GM18861 (cell line): ENCODE measurements at regions not wholly inside any gene's neighbourhood (a gene's known extent, or its start where the extent isn't known, plus 50 kb on each side); places are given as distances from the start of the nearest gene placed in this dataset.
"Not testable (repeated sequence)": the region's sequence is repeated elsewhere in the genome, so short reads cannot be mapped to it uniquely, and the experiment has no call there.

Experiments used
- ATAC-seq: cut with Tn5 transposase; IDR thresholded peaks from one replicate; pipeline ENCODE4 v1.9.1; 2021; ENCODE audit not compliant: unreplicated experiment

DNA sequence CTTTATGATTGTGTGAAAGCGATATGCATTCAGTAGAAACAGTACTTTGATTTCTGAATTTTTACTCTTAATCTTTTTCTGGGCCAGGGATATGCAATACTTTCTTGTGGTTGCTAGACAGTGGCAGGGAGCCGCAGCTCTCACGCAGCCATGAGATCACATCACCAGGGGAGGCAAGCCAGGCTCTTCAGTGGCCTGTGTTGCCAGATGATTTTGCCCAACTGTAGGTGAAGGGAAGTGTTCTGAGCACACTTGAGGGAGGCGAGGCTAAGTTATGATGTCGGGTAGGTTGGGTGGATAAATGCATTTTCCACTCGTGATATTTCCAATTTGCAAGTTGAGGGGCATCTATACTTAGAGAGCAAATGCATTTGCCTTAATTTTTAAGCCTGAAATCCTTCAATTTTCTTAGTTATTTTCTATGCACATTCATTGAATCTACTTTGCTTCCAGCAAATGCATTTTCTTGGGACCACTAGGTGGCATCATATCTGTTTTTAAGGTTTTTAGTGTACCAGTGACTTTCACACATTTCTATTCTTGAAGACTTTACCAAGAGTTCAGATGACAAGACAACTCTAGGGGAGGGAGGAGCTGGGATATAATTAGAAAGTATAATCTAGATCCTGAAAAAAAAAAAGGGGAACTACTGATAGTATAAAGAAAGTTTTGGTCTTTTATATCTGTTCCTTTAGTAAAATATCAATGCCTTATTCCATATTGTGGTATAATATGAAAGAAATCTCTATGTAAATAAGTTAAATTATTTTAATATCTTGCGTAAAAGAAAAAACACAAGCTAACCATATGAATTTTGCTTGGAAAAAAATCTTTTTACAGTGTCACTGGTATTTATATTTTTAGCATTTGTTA is 643.3 kb downstream of the SOCS6 start:
- ATAC-seq, result no peak

GRCh38 chr18:70920840-70921374 is 632.1 kb downstream of the SOCS6 start:
- ATAC-seq, result no peak

- ATAC-seq, result no peak
Measured at GRCh38 chr18:70907673-70908072, 618.8 kb downstream of the SOCS6 start.

DNA sequence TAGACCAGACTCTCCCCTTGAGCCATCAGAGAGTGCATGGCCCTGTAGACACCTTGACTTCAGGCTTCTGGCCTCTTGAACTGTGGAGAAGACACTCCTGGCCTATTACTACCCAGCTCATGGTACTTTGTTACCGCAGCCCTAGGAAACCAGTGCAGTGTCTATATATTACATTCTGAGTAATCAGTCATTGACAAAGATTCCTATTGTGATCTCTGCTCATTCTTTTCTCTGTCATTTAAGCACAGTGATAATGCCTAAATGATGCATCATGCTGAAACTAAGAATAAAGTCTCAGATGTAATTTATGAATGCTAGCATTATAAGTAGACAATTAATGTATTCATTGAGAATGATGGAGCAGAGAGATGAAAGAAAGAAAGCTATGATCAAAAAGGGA is 603.5 kb downstream of the SOCS6 start:
- no peak for ATAC-seq

DNA sequence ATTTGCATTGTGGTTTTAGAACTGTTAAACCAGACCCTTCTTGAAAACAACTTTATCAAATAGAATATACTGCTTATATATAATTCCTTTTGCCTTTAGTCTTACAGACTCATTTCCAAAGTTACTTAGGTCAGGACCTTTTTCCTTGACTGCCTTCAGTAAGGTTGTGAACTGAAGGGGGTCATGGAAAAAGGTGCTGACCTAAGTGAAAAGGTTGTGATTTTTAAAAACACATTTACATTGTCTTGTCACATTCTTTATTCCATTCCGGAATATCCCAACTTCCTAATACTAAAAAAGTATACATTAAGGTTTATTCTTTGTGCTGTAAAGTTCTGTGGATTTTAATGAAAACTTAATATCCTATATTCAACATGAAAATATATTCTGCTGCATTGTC is 581.4 kb downstream of the SOCS6 start:
- ATAC-seq, result no peak

DNA sequence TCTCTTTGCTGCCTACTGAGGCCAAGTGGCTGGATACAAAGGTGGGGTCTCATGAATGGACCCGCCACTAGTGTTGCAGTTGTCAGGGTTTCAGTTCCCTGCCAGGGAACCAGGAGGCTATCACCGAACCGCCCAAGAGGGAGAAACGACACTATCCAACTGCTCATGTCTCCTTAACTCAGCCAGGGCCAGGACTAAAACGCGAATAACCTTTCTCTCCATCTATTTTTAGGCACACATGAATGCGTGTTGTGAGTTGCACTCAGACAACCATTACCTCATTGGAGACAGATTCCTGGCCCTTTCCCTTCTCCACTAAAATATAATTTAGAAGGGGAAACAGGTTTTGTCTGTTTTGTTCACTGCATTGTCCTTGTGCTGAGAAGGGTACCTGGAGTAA is 559.5 kb downstream of the SOCS6 start:
- ATAC-seq, result no peak

DNA sequence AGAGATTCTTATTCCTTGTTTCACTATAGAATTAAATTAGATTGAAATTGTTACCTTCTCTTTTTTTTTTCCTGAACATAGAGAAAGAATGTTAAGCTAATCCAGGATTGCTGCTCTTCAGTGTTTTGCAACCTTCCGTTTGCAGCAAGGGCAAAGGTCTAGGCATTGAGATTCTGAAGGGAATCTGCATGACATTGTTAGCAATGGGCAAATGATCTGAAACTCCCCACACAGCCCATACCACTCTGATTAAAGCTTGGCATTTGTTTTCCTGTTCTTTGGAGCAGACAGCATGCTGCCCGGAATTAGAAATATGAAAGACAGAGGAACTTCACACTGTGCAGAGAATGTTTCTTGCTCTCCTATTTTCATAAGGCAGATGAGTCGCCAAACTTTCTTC is 551.8 kb downstream of the SOCS6 start:
- no peak for ATAC-seq

DNA sequence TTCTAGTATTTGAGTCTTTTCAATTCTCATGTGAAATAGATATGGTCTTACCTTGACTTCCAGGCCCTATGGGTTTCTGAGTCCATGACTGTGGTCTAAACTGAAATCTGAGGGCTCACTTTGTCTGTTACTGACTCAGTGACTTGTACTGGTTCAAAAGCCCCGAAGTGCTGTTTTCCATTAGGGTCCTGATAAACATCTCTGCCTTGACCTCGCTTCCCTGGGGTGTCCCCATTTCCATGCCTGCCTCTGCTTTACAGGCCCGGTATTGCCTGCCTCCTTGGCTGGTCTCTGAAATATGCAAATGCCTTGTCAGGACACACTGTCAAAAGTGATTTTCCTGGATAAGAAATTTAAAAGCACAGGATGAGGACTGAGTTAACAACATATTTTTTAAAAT is 538.8 kb downstream of the SOCS6 start:
- ATAC-seq, result no peak

DNA sequence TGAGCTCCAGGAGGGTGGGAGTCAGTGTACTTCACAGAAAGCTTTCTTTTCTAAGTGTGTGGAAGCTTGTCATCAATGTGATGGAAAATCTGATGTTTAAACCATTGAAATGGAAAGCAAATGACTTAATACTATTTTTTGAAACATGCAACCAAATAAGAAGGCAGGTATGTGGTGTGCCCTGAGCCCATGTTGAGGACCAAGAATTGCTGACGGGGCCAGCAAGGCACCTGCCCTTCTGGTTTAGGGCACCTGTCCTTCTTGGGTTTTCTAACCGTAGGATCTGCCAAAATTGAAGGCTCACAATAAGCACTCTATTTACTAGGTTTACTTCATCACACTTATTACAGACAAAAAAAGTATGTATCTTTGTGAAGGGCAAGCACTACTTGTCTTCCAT is 537.7 kb downstream of the SOCS6 start:
- ATAC-seq, result no peak

DNA sequence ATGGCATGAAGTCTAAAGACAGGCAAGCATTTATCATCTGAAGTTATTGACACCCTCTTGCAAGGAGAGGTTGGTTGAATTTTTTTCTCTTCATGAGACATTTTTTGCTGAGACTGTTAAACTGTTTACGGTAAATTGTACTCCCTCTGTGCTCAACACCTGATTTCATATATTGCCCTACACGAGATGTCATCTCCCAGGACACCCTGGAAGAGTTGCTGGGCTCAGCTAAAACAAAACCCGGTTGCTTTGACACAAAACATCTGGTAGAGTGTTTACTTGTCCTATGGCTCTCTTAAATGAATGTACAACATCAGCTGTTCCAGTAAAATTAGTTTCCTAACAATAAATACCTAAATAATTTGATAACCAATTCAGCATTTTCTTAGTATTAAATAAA is 533.8 kb downstream of the SOCS6 start:
- ATAC-seq, result no peak

- ATAC-seq, result no peak
Measured at GRCh38 chr18:70822117-70822516, 533.3 kb downstream of the SOCS6 start.

GRCh38 chr18:70808481-70809056 is 519.7 kb downstream of the SOCS6 start:
- no peak for ATAC-seq

DNA sequence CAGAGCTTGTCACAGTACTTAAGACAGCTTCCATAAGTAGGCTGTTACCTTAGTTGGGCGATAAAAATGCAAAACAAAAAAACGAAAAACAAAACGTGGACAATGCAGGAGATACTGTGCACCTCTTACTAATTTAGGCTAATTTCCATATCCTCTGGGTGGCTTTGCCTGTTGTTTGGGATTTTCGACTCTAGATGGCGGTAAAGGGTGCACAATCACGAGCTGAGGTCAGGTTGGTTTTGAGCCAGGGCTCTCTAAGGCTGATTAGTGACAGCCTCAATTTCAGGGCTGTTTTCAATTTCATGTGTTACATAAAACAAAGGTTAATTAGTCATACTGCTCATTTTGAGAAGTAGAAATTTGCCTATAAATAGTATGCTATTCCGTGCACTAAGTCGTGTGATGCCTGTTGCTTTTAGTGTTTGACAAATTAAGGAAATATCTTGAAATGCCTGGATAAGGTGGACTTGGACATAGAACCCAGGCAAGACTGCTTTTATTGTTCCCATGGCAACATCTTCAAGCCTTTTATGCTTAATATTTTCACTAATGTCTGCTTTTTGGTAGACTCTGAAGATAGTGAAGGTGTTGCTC is 493.1 kb downstream of the SOCS6 start:
- ATAC-seq, result peak; percentile 91

DNA sequence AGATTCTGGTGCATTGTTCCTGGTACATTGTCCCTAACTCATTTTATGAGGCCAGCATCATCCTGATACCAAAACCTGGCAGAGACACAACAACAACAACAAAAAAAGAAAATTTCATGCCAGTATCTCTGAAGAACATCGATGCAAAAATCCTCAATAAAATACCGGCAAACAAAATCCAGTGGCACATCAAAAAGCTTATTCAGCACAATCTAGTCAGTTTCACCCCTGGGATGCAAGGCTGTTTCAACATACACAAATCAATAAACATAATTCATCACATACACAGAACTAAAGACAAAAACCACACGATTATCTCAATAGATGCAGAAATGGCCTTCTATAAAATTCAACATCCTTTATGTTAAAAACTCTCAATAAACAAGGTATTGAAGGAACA is 477.4 kb downstream of the SOCS6 start:
- ATAC-seq, result not testable (repeated sequence)

DNA sequence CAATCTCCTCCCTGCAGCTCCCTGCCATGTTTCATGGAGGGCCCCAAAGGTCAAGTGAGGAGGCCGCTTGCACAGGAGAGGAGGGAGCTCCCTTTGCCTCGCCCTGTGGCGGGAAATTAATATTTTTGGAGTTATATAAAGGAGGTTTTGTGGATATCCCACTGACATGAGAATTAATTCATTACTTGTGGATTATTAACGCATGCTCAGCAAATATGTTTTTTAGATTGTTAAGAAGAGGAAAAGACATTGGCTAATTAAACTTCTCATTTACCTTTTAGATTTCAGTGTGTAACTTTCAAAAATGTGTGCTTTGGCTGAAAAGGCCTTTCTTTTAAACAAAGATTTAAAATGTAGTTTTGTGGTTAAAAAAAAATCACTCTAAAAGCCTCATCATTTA is 474.0 kb downstream of the SOCS6 start:
- no peak for ATAC-seq

- ATAC-seq, result no peak
Measured at GRCh38 chr18:70758780-70759179, 469.9 kb downstream of the SOCS6 start.

- ATAC-seq, result no peak
Measured at GRCh38 chr18:70754486-70754885, 465.6 kb downstream of the SOCS6 start.

GRCh38 chr18:70732916-70733315 is 444.1 kb downstream of the SOCS6 start:
- ATAC-seq, result no peak

DNA sequence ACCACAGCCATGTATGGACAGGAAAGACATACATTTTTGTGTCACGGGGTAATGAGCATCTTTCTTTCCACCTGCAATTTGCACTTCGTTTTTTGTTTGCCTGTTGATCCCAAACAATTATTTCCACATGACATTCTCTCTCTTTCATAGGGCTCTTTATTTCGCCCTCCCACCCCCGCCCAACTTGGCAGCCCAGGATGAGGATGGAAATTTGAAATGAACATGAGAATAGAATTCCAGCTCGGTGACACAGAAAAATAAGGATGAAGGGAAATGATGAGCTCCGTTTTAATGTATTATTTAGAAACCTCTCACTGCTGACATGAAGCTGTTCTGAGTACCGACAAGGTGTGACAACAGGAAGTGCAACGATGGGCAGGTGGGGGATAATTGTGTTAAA is 443.3 kb downstream of the SOCS6 start:
- no peak for ATAC-seq

- no peak for ATAC-seq
Measured at GRCh38 chr18:70720607-70721006, 431.8 kb downstream of the SOCS6 start.

- no peak for ATAC-seq
Measured at GRCh38 chr18:70709720-70710119, 420.9 kb downstream of the SOCS6 start.

DNA sequence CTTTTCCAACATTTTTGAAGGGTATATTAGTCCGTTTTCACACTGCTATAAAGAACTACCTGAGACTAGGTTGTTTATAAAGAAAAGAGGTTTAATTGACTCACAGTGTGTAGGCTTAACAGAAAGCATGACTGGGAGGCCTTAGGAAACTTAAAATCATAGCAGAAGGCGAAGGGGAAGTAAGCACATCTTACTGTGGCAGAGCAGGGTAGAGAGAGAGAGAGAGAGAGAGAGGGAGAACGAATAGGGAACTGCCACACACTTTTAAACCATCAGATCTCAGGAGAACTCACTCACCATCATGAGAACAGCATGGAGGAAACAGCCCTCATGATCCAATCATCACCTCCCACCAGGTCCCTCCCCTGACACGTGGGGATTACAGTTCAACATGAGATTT is 420.3 kb downstream of the SOCS6 start:
- ATAC-seq, result no peak
